NCI-H526 (cell line): ENCODE measurements at regions not wholly inside any gene's neighbourhood (a gene's known extent, or its start where the extent isn't known, plus 50 kb on each side); places are given as distances from the start of the nearest gene placed in this dataset.

ENCODE experiments used
- DNase-seq, 2 experiments: peaks; one replicate each; lab custom pipeline; 2025; lab: John Stamatoyannopoulos, UW

DNA sequence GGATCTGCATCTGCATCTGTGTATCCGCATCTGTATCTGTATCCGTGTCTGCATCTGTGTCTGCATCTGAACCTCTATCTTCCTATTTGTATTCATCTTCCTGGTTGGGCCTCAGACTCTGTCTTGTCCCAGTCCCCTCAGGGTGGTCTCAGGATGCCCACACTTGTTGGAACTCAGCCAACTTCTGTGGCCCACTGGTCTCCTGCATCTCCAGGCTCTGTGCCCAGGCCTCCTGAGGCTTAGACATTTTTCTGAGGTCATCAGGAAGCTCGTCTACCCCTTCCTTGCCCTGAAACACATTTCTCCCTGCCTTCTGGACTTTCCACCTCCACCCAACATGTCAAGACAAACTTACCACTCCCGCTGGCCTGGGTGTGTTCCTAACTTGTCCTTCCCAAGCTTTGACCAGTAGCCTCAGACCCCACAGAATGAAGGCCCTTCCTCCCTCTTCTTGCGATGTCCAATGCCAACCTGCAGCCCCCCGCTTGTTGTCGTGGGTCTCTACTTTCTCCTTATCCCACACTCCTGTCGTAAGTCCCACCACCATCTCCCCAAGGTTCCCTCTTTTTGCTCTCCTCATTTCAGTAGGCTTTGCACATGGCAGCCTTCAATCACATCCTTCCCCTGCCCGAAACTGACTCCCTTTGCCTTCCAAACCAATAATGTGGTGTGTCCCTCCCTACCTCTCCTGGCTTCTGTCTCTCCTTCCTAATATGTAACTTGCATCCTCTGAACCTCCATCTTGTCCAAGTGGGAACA is 176.5 kb downstream of the DLL1 start:
- DNase-seq: no peak

GRCh38 chr6:170113141-170113540 is 177.7 kb downstream of the DLL1 start:
- no peak for DNase-seq

DNA sequence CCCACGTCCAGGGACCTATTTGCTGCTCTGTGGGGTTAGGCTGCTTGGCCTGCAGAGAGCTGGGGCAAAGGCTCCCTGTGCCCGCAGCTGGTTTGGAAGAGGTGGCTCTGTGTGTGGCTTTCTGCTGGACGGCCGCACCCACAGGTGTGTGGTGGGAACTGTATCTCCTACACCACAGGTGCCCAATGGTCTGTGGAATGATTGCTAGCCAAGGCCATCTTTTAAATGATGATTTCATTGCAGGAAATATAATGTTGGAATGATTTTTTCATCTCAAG is 178.4 kb downstream of the DLL1 start:
- DNase-seq: no peak

DNA sequence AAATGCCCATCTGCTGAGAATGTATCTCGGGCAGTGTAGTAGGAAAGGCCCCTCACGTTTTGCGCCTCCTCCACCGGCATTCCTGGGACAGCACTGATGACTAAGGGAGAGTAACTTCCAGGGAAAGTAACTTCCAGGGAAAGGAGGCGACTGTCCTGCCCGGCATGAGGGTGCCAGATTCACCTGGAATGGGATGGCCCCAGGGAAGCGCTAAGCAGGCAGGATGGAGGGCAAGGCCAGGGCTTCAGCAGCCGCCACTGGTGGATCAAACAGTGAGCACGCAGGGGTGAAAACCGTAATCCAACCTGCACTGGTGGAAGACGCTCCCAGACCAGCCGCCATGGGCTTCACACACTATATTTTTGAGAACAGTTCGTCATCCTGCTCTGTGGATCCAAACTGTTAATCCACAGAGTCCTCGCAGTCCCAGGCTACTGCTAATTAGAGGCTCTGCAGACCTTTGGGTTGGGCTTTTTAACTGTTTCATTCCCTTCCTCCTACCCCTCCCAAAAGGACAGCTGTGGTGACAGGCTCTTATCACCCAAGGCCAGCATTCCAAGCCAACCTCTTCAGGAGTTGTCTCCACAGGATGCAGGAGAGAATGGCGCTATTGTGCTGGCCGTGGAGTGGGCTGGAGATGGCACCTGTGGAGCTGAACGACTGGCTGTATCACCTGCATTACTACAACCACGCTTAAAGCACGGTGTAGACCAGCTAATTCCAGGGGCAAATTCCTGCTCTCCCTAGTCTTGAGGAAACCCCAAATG is 178.9 kb downstream of the DLL1 start:
- no peak for DNase-seq

- no peak for DNase-seq
Measured at GRCh38 chr6:170111141-170111664, 179.7 kb downstream of the DLL1 start.

GRCh38 chr6:170110201-170111140 is 180.4 kb downstream of the DLL1 start:
- no peak for DNase-seq

- no peak for DNase-seq
Measured at GRCh38 chr6:170108890-170109587, 181.8 kb downstream of the DLL1 start.

DNA sequence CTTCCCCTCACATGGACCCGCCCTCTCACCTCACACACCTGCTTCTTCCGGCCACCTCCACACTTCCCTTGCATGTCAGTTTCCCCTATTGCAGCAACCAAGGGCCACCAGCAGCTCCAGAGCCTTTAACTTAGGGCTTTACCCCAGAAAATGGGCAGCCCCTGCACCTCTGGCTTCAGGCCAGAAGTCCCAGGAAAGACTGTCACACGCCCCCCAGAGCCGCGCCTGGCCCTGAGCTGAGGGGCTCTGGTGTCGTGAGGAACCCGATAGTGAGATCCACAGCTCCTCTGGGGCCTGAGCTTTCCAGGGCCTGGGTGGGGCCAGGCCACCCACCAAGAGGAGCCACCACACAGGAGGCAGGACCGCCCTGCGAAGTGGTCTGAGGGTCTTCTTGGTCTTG is 182.4 kb downstream of the DLL1 start:
- no peak for DNase-seq

DNA sequence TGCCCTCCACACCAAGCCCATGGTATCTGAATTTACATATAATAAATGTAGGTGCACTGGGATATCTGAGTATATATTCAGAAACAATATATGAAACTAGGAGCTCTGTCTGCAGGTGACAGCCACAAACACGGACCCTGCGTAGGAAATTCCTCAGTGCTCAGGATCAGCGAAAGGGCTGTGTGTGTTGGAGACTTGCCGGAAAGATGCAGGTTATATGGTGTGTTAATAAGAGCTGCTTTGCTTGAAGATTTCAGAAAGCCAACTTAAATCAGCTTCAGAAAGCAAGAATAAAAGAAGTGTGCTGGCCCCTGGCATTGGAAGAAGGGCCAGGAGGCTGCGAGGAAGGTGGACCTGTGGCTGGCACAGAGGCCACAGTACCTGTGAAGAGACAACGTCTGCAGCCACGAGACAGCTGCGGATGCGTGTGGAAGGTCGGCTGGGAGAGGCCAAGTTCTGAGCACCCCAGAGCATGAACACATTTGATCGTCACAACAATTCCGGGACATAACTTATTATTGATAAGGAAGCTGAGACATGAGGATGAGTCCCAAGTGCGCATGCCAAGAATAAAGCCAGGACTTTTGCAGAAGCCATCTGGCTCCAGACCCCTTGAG is 183.2 kb downstream of the DLL1 start:
- DNase-seq: no peak

DNA sequence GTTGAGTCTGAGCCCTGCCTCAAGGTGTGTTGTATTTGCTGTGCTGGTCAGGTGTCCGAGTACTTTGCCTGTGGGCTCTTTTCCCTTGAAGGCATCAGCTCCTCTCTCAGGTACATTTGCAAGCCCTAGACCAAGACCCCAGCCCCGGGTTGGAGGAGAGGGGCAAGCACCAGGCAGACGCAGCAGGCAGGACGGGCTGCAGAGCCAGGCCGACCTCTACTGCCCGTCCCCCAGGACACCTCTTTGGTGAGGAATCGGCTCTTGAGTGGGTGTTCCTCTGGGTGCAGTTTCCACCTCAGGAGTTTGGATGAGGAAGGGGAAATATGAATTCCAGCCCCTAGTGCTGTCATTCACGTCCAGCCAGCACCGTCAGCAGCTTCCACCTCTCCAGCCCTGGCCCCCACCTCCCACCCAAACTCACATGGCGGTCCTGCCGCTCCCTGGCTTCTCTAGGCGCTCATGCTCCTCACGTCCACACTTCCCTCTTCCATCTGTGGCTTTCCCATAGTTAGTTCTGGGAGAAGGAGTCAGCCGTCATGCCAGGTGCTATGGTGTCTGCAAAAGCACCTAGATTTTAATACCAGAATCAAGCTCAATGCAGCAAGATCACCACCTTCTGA is 183.9 kb downstream of the DLL1 start:
- no peak for DNase-seq

GRCh38 chr6:170102582-170103481 is 188.0 kb downstream of the DLL1 start:
- DNase-seq: no peak

DNA sequence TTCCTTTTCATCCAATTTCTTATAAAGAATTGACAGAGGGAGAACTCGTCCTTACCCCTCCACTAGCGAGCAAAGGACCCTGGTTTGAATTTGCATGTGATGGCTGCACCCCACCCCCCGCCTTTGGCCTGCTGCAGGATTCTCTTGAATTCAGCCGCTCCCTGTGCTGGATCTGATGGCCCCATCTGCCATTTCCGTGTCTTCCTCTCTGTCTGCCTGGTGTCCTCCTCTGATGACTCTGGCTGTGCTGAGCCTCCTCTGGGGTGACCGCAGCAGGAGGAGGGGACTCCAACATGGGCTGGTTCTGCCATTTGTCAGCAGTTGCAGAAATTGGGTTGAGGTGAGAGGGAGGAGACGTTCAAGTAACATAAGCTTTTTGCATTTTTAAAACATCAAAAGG is 188.8 kb downstream of the DLL1 start:
- DNase-seq: peak in 1 of 2 experiments; percentile 34

DNA sequence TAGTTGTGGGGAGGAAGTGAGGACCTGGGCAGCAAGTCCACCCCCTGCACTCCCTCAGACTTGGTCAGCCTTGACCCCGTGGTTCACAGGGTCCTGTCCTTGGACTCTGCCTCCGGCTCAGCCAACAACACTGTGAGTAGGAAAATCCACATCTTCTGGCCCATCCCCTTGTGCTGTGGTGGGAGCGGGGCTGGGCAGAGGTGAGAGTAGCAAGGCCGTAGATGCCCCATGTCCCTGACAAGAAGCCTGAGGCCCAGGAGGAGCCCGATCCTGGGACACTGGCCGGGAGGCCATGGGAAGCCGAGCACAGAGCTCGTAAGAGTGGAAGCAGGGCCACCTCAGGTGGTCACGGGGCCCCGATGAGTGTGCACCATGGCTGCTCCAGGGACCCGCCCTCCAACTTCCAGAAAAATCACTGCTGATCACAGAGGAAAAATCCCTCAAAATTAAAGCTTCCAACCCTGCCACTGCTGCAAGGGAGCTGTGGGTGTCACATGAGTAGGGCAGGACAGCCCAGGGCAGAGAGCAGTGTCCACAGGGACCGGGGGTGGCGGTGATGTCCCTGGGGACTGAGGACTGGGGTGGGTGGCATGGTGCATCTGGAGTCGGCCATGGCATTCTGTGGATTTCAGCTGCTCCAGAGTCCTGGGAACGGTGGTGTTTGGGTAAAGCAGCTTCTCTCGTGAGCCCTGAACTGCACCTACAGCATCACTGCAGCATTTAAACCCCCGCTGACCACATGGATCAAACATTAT is 189.4 kb downstream of the DLL1 start:
- DNase-seq: no peak

GRCh38 chr6:170100046-170100445 is 190.8 kb downstream of the DLL1 start:
- DNase-seq: no peak

DNA sequence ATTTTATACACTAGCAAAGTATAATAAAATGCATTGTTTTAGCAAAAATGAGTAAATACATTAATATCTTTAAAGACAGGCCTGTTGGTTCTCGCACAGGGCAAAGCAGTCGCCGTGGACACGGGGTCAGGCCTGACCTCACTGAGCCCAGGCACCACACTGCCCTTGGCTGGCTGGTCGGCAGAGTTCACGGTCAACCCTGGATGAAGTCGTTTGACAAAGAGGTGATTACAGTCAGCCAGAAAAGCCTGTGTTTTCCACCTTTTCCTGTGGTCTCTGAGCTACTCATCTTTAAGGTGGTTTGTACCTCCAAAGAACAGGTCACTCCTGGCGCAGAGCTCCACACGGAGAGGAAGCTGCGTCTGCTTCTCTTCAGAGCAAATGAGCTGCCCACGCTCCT is 191.5 kb downstream of the DLL1 start:
- DNase-seq: no peak

GRCh38 chr6:170098428-170099170 is 192.3 kb downstream of the DLL1 start:
- DNase-seq: no peak

DNA sequence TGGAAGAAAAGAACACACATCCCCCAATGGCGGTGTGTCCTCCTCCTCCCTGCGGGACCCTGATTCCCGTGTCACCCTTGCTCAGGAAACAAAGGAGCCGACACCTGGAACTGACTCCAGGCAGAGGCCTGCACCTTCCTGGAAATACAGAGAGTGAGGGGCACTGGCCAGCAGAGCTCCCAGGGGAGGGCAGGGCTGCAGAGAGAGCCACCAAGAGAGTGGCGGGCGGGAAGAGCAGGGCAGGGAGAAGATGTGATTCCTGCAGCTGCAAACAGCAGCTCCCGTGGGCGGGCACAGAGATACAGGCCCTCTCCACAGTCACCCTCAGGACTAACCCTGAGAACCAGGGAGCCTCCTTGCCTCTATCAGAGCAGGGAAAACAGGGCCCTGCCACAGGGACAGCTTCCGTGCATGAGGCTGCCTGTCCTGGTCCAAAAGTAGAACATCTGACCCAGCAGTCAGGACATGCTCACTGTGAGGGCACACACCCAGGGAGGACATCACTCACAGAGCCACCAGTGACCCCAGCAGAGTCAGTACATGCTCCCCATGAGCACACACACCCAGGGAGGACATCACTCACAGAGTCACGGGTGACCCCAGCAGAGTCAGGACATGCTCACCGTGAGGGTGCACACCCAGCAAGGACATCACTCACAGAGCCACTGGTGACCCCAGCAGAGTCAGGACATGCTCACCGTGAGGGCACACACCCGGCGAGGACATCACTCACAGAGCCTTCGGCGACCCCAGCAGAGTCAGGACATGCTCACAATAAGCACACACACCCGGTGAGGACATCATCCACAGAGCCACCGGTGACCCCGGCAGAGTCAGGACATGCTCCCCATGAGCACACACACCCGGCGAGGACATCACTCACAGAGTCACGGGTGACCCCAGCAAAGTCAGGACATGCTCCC is 193.1 kb downstream of the DLL1 start:
- no peak for DNase-seq
